ENCODE measurements at regions not wholly inside any gene's neighbourhood (a gene's known extent, or its start where the extent isn't known, plus 50 kb on each side); places are given as distances from the start of the nearest gene placed in this dataset.

- TF ChIP-seq CTCF (IDR thresholded peaks at IDR 0.05; ENCODE audit: control extremely low read depth in 1 of 3, insufficient read depth in 1 of 3, low read depth in 1 of 3, low read length in 3 of 3) (no peak), NANOG (IDR thresholded peaks at IDR 0.05; ENCODE audit: insufficient read depth, low read depth, low read length, poor library complexity, severe bottlenecking) (no peak), SIX5 (IDR thresholded peaks at IDR 0.05; ENCODE audit: low read depth, low read length) (no peak), SP2 (IDR thresholded peaks at IDR 0.05; ENCODE audit: low read length) (no peak), EGR1 (IDR thresholded peaks at IDR 0.05; ENCODE audit: borderline replicate concordance, low read depth, low read length) (no peak), POLR2A (IDR thresholded peaks at IDR 0.05; ENCODE audit: control extremely low read depth in 1 of 2, low read depth in 2 of 2, low read length in 2 of 2) (no peak), EZH2 (IDR thresholded peaks at IDR 0.05; ENCODE audit: low read depth, low read length, severe bottlenecking) (no peak), GABPA (IDR thresholded peaks at IDR 0.05; ENCODE audit: borderline replicate concordance, insufficient read depth, low read length) (no peak), RFX5 (IDR thresholded peaks at IDR 0.05; ENCODE audit: borderline replicate concordance, low read depth, low read length) (no peak), KDM5A (IDR thresholded peaks at IDR 0.05; ENCODE audit: low read length) (no peak)
- TF ChIP-seq, protein P1, sequence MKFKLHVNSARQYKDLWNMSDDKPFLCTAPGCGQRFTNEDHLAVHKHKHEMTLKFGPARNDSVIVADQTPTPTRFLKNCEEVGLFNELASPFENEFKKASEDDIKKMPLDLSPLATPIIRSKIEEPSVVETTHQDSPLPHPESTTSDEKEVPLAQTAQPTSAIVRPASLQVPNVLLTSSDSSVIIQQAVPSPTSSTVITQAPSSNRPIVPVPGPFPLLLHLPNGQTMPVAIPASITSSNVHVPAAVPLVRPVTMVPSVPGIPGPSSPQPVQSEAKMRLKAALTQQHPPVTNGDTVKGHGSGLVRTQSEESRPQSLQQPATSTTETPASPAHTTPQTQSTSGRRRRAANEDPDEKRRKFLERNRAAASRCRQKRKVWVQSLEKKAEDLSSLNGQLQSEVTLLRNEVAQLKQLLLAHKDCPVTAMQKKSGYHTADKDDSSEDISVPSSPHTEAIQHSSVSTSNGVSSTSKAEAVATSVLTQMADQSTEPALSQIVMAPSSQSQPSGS (IDR thresholded peaks at IDR 0.05; ENCODE audit: low read length) = no peak
Observed at GRCh38 chr3:88362428-88362827, 212.7 kb downstream of the C3orf38 start.

Measured in H1 (cell line).